HG03521 (cell line): ENCODE measurements at regions not wholly inside any gene's neighbourhood (a gene's known extent, or its start where the extent isn't known, plus 50 kb on each side); places are given as distances from the start of the nearest gene placed in this dataset.
"Not testable (repeated sequence)": the region's sequence is repeated elsewhere in the genome, so short reads cannot be mapped to it uniquely, and the experiment has no call there.

ENCODE experiments used
- ATAC-seq: cut with Tn5 transposase; IDR thresholded peaks from one replicate; pipeline ENCODE4 v1.9.1; 2021; ENCODE audit warnings: mild to moderate bottlenecking, moderate library complexity; ENCODE audit not compliant: unreplicated experiment

DNA sequence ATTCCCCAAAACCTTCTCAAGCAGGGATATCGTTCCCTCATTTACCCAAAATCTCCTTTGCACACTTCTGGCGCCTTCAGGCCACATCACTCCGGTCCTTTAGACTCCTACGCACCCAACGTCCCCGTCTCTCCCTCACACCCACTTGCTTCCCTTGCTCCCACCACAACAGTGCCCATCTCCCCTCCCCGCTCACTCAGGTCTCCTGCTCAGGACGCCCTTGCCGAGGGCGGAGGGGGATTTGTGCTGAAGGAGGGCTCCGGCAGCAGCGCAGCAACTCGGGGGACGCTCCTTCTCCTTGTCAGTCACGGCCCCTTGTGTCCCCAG is 71.6 kb downstream of the PCMTD2 start:
- not testable (repeated sequence) for ATAC-seq

DNA sequence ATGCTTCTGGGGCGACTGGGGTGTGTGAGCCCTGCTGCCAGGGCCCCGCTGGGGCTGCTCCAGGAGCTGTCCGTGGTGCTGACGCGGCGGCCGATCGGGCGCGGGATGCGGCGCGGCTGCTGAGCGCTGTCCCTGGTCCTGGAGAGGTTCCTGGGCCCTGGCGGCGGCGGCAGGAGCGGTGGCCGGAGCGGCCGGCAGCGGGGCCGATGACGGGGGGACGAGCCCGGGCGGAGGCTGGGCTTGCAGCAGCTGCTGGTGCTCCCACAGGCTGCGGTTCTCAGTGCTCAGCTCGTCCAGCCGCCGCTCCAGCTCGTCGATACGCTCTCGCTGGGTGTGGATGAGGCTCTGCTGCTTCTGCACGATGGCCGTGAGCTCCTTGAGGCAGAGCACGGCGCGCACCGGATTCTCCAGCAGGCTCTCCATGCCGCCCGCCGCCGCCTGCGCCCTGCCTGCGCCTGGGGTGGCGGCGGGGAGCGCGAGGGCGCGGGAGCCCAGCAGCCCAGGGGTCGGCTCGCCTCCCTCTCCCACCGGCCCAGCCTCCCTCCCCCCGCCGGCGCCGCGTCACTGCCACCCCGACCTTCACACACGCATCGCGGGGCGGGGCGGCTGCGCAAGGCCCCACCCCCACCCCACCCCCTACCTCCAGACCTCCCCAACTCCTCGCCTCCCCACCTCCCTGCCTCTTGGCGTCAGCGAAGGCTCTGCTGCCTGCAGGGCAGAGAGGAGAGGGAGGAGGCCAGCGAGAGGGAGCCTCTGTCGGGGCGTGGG is 72.2 kb downstream of the PCMTD2 start:
- ATAC-seq = peak; percentile 66

DNA sequence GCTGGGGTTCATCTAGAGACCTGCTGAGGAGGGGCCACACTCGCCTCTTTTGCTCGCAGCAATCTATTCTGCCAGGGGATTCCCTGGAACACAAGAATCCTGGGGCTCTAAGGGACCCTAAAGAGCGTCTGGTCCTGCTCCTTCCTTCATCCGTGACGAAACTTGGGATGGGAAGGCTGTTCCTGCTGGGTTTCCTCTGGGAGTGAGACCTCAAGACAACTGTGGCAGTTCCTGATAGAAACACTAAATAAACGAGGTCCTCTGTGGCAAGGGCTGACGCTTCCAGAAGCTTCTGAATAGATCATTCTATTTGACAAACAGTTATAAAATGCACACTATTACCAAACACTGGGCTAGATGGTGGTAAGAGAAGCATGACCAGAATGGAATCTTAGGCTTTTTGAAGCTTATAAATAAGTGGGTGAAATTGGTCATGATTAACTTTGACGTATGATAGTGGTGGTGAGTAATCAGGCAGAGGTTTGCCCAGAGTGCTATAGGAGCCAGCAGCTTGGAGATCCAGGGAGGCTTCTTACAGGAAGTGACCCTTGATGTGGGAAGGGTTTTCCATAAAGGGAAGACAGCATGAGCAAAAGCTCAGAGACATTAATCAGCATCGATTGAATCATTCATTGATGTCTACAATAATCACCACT is 73.2 kb downstream of the PCMTD2 start:
- not testable (repeated sequence) for ATAC-seq

DNA sequence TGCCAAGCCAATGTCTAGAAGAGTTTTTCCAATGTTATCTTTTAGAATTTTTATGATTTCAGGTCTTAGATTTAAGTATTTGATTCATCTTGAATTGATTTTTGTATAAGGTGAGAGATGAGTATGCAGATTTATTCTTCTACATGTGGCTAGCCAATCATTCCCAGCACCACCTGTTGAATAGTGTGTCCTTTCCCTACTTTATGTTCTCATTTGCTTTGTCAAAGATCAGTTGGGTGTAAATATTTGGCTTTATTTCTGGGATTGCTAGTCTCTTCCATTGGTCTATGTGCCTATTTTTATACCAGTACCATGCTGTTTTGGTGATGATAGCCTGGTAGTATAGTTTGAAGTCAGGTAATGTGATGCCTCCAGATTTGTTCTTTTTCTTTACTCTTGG is 77.1 kb downstream of the PCMTD2 start:
- not testable (repeated sequence) for ATAC-seq
